DOHH2 (cell line): ENCODE measurements at regions not wholly inside any gene's neighbourhood (a gene's known extent, or its start where the extent isn't known, plus 50 kb on each side); places are given as distances from the start of the nearest gene placed in this dataset.

Source experiments
- CTCF ChIP-seq: fragments of 200-600 bp; sonication (generic); IDR thresholded peaks from one replicate; pipeline ENCODE4 v1.5.1; 2014; ENCODE audit warnings: antibody characterized with exemption, mild to moderate bottlenecking, low read depth, low read length; ENCODE audit not compliant: poor library complexity, severe bottlenecking
- EZH2phosphoT487 ChIP-seq: fragments of 200-600 bp; sonication (generic); IDR thresholded peaks from 2 replicates; pipeline ENCODE4 v1.6.1; 2017; ENCODE audit warnings: borderline replicate concordance, mild to moderate bottlenecking, antibody characterized with exemption, low read length, moderate library complexity, mixed read lengths

- TF ChIP-seq CTCF: no peak
- TF ChIP-seq EZH2phosphoT487: no peak
Observed at GRCh38 chr6:43921548-43922425, 151.8 kb downstream of the VEGFA start.
